ENCODE measurements at regions not wholly inside any gene's neighbourhood (a gene's known extent, or its start where the extent isn't known, plus 50 kb on each side); places are given as distances from the start of the nearest gene placed in this dataset.
"Not testable (repeated sequence)": the region's sequence is repeated elsewhere in the genome, so short reads cannot be mapped to it uniquely, and the experiment has no call there.

GRCh38 chr7:80303315-80303714, 168.7 kb downstream of the GNAI1 start:
- no peaks in the 10 kb centered on the region for H3K36me3 ChIP-seq (ENCODE audit: control insufficient read depth in 3 of 3, insufficient read depth in 3 of 3, low read length in 3 of 3)
- no peaks in the 10 kb centered on the region for H3K27me3 ChIP-seq (ENCODE audit: control insufficient read depth in 3 of 3, insufficient read depth in 3 of 3, low read length in 3 of 3)
- H3K4me1 ChIP-seq (ENCODE audit: control insufficient read depth in 3 of 3, insufficient read depth in 3 of 3, low read length in 3 of 3) = no peaks in the 10 kb centered on the region
- no peak overlapping the region for H3K27ac ChIP-seq (ENCODE audit: low read depth, low read length)
- H3K9me3 ChIP-seq (ENCODE audit: control insufficient read depth in 3 of 3, low read length in 3 of 3) = no peaks in the 10 kb centered on the region
- H3K9ac ChIP-seq (ENCODE audit: low read depth in 1 of 3, low read length in 3 of 3) = no peak overlapping the region
- H3K4me3 ChIP-seq (ENCODE audit: low read length in 3 of 3) = no peak overlapping the region

DNA sequence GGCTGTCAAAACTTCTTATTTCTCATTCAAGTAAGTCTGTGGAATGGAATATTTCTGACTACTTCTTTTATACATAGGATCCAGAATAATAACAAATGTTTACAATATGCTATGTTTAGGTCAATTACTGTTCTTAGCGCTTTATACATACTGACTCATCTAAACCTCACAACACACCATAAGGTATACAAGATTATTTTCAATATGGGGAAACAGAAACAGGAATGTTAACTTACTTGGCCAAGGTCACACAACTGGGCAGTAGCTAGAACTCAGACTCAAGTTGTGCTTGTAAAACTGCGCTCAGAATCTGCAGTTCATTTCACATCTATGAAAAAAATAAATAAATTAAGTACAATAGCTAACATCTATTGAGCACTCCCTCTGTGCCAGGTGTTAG, 168.0 kb downstream of the GNAI1 start:
- Histone ChIP-seq H3K9ac (ENCODE audit: low read depth in 1 of 3, low read length in 3 of 3) (no peak overlapping the region), H3K4me3 (ENCODE audit: low read length in 3 of 3) (no peak overlapping the region), H3K27me3 (ENCODE audit: control insufficient read depth in 3 of 3, insufficient read depth in 3 of 3, low read length in 3 of 3) (no peaks in the 10 kb centered on the region), H3K4me1 (ENCODE audit: control insufficient read depth in 3 of 3, insufficient read depth in 3 of 3, low read length in 3 of 3) (no peaks in the 10 kb centered on the region), H3K9me3 (ENCODE audit: control insufficient read depth in 3 of 3, low read length in 3 of 3) (no peaks in the 10 kb centered on the region), H3K36me3 (ENCODE audit: control insufficient read depth in 3 of 3, insufficient read depth in 3 of 3, low read length in 3 of 3) (no peaks in the 10 kb centered on the region), H3K27ac (ENCODE audit: low read depth, low read length) (no peak overlapping the region)

DNA sequence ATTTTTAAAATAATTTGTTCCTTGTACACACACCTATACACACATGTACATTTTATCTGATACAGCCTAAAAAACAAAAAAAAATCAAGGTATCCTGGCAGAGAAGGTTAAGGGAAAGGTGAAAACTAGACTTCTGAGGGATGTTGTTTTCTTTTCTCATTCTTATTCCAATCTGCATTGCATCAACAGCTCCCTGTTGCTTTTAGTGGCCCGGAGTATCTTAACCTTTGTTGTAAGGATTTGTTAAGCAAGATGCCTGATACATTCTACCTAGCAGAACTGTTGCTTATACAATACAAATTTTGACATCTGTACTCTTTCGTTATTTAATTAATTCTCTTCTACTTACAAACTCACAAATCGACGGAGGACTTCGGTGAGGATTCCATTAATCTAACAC, 167.4 kb downstream of the GNAI1 start:
- H3K36me3 ChIP-seq (ENCODE audit: control insufficient read depth in 3 of 3, insufficient read depth in 3 of 3, low read length in 3 of 3) = no peaks in the 10 kb centered on the region
- no peak overlapping the region for H3K9ac ChIP-seq (ENCODE audit: low read depth in 1 of 3, low read length in 3 of 3)
- no peak overlapping the region for H3K4me3 ChIP-seq (ENCODE audit: low read length in 3 of 3)
- H3K4me1 ChIP-seq (ENCODE audit: control insufficient read depth in 3 of 3, insufficient read depth in 3 of 3, low read length in 3 of 3) = no peaks in the 10 kb centered on the region
- peaks cover 0 to under 1% (median 0%) of the 10 kb centered on the region in 3 donors for H3K9me3 ChIP-seq (ENCODE audit: control insufficient read depth in 3 of 3, low read length in 3 of 3)
- H3K27ac ChIP-seq (ENCODE audit: low read depth, low read length) = no peak overlapping the region
- H3K27me3 ChIP-seq (ENCODE audit: control insufficient read depth in 3 of 3, insufficient read depth in 3 of 3, low read length in 3 of 3) = no peaks in the 10 kb centered on the region

GRCh38 chr7:80298201-80298600, 163.6 kb downstream of the GNAI1 start:
- no peaks in the 10 kb centered on the region for H3K4me1 ChIP-seq (ENCODE audit: control insufficient read depth in 3 of 3, insufficient read depth in 3 of 3, low read length in 3 of 3)
- H3K4me3 ChIP-seq (ENCODE audit: low read length in 3 of 3) = no peak overlapping the region
- H3K27ac ChIP-seq (ENCODE audit: low read depth, low read length) = no peak overlapping the region
- no peaks in the 10 kb centered on the region for H3K36me3 ChIP-seq (ENCODE audit: control insufficient read depth in 3 of 3, insufficient read depth in 3 of 3, low read length in 3 of 3)
- no peak overlapping the region for H3K9ac ChIP-seq (ENCODE audit: low read depth in 1 of 3, low read length in 3 of 3)
- no peaks in the 10 kb centered on the region for H3K27me3 ChIP-seq (ENCODE audit: control insufficient read depth in 3 of 3, insufficient read depth in 3 of 3, low read length in 3 of 3)
- H3K9me3 ChIP-seq (ENCODE audit: control insufficient read depth in 3 of 3, low read length in 3 of 3) = peaks cover 0 to 5% (median 0%) of the 10 kb centered on the region in 3 donors

DNA sequence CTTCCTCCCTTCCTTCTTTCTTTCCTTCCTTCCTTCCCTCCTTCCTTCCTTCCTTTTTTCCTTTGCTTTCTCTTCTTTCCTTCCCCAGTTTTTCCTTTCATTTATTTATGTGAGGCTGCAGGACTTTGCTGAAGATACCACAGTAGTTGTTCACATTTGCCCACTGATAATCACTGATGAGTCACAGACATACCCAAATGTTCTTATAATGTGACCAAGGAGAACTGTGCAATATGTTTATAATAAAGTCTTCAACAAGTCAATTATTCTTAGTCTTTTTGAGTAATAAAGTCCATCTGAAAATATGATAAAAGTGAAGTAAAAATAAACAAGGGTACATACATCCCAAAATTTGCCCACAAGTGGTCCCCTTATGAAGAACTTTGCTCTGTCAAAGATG, 159.7 kb downstream of the GNAI1 start:
- Histone ChIP-seq H3K27ac (ENCODE audit: low read depth, low read length) (no peak overlapping the region), H3K36me3 (ENCODE audit: control insufficient read depth in 3 of 3, insufficient read depth in 3 of 3, low read length in 3 of 3) (no peaks in the 10 kb centered on the region), H3K27me3 (ENCODE audit: control insufficient read depth in 3 of 3, insufficient read depth in 3 of 3, low read length in 3 of 3) (no peaks in the 10 kb centered on the region), H3K9ac (ENCODE audit: low read depth in 1 of 3, low read length in 3 of 3) (no peak overlapping the region), H3K9me3 (ENCODE audit: control insufficient read depth in 3 of 3, low read length in 3 of 3) (peaks cover 0 to 5% (median 0%) of the 10 kb centered on the region in 3 donors), H3K4me1 (ENCODE audit: control insufficient read depth in 3 of 3, insufficient read depth in 3 of 3, low read length in 3 of 3) (no peaks in the 10 kb centered on the region), H3K4me3 (ENCODE audit: low read length in 3 of 3) (no peak overlapping the region)

GRCh38 chr7:80292634-80293033, 158.0 kb downstream of the GNAI1 start:
- H3K4me3 ChIP-seq (ENCODE audit: low read length in 3 of 3); H3K4me1 ChIP-seq (ENCODE audit: control insufficient read depth in 3 of 3, insufficient read depth in 3 of 3, low read length in 3 of 3); H3K9ac ChIP-seq (ENCODE audit: low read depth in 1 of 3, low read length in 3 of 3); H3K27me3 ChIP-seq (ENCODE audit: control insufficient read depth in 3 of 3, insufficient read depth in 3 of 3, low read length in 3 of 3); H3K9me3 ChIP-seq (ENCODE audit: control insufficient read depth in 3 of 3, low read length in 3 of 3); H3K36me3 ChIP-seq (ENCODE audit: control insufficient read depth in 3 of 3, insufficient read depth in 3 of 3, low read length in 3 of 3); H3K27ac ChIP-seq (ENCODE audit: low read depth, low read length): not testable (repeated sequence)

- H3K36me3 ChIP-seq (ENCODE audit: control insufficient read depth in 3 of 3, insufficient read depth in 3 of 3, low read length in 3 of 3) = no peaks in the 10 kb centered on the region
- no peaks in the 10 kb centered on the region for H3K4me1 ChIP-seq (ENCODE audit: control insufficient read depth in 3 of 3, insufficient read depth in 3 of 3, low read length in 3 of 3)
- H3K27me3 ChIP-seq (ENCODE audit: control insufficient read depth in 3 of 3, insufficient read depth in 3 of 3, low read length in 3 of 3) = no peaks in the 10 kb centered on the region
- H3K9me3 ChIP-seq (ENCODE audit: control insufficient read depth in 3 of 3, low read length in 3 of 3) = no peaks in the 10 kb centered on the region
- no peak overlapping the region for H3K27ac ChIP-seq (ENCODE audit: low read depth, low read length)
- no peak overlapping the region for H3K9ac ChIP-seq (ENCODE audit: low read depth in 1 of 3, low read length in 3 of 3)
- no peak overlapping the region for H3K4me3 ChIP-seq (ENCODE audit: low read length in 3 of 3)
Measured at GRCh38 chr7:80288175-80289122, 153.8 kb downstream of the GNAI1 start.

DNA sequence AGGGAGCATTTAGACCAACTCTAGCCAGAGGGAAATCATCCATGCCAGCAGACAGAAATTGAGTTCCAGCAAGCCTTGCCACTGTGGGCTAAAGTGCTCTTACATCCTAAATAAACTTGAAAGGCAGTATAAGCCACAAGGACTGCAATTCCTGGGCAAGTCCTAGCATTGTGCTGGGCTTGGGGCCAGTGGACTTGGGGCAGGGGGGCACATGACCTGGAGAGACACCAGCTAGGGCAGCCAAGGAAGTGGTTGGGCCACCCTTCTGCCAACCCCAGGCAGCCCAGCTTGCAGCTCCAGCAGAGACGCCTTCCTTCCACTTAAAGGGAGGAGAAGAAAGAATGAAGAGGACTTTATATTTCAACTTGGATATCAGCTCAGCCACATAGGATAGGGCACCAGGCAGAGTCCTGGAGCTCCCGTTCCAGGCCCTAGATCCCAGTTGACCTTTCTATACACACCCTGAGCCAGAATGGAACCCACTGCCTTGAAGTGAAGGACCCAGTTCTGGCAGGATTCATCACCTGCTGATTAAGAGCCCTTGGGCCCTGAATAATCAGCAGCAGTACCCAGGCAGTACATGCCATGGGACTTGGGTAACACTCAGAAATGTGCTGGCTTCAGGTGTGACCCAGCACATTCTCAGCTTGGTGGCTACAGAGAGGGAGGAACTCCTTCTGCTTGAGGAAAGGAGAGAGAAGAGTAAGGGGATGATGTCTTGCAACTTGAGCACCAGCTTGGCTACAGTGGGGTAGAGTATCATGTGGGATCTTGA, 153.0 kb downstream of the GNAI1 start:
- no peak overlapping the region for H3K4me3 ChIP-seq (ENCODE audit: low read length in 3 of 3)
- no peaks in the 10 kb centered on the region for H3K4me1 ChIP-seq (ENCODE audit: control insufficient read depth in 3 of 3, insufficient read depth in 3 of 3, low read length in 3 of 3)
- no peaks in the 10 kb centered on the region for H3K27me3 ChIP-seq (ENCODE audit: control insufficient read depth in 3 of 3, insufficient read depth in 3 of 3, low read length in 3 of 3)
- no peaks in the 10 kb centered on the region for H3K9me3 ChIP-seq (ENCODE audit: control insufficient read depth in 3 of 3, low read length in 3 of 3)
- H3K9ac ChIP-seq (ENCODE audit: low read depth in 1 of 3, low read length in 3 of 3) = no peak overlapping the region
- H3K36me3 ChIP-seq (ENCODE audit: control insufficient read depth in 3 of 3, insufficient read depth in 3 of 3, low read length in 3 of 3) = no peaks in the 10 kb centered on the region
- H3K27ac ChIP-seq (ENCODE audit: low read depth, low read length) = no peak overlapping the region

- Histone ChIP-seq H3K9me3 (ENCODE audit: control insufficient read depth in 3 of 3, low read length in 3 of 3) (no peaks in the 10 kb centered on the region), H3K36me3 (ENCODE audit: control insufficient read depth in 3 of 3, insufficient read depth in 3 of 3, low read length in 3 of 3) (no peaks in the 10 kb centered on the region), H3K27me3 (ENCODE audit: control insufficient read depth in 3 of 3, insufficient read depth in 3 of 3, low read length in 3 of 3) (no peaks in the 10 kb centered on the region), H3K27ac (ENCODE audit: low read depth, low read length) (no peak overlapping the region), H3K4me3 (ENCODE audit: low read length in 3 of 3) (no peak overlapping the region), H3K4me1 (ENCODE audit: control insufficient read depth in 3 of 3, insufficient read depth in 3 of 3, low read length in 3 of 3) (no peaks in the 10 kb centered on the region), H3K9ac (ENCODE audit: low read depth in 1 of 3, low read length in 3 of 3) (no peak overlapping the region)
Measured at GRCh38 chr7:80286611-80287010, 152.0 kb downstream of the GNAI1 start.

GRCh38 chr7:80284855-80285254, 150.2 kb downstream of the GNAI1 start:
- H3K36me3 ChIP-seq (ENCODE audit: control insufficient read depth in 3 of 3, insufficient read depth in 3 of 3, low read length in 3 of 3) = no peaks in the 10 kb centered on the region
- no peak overlapping the region for H3K4me3 ChIP-seq (ENCODE audit: low read length in 3 of 3)
- H3K4me1 ChIP-seq (ENCODE audit: control insufficient read depth in 3 of 3, insufficient read depth in 3 of 3, low read length in 3 of 3) = no peaks in the 10 kb centered on the region
- H3K9ac ChIP-seq (ENCODE audit: low read depth in 1 of 3, low read length in 3 of 3) = no peak overlapping the region
- H3K27me3 ChIP-seq (ENCODE audit: control insufficient read depth in 3 of 3, insufficient read depth in 3 of 3, low read length in 3 of 3) = no peaks in the 10 kb centered on the region
- H3K27ac ChIP-seq (ENCODE audit: low read depth, low read length) = no peak overlapping the region
- H3K9me3 ChIP-seq (ENCODE audit: control insufficient read depth in 3 of 3, low read length in 3 of 3) = no peaks in the 10 kb centered on the region
